BE2C (cell line): ENCODE measurements at regions not wholly inside any gene's neighbourhood (a gene's known extent, or its start where the extent isn't known, plus 50 kb on each side); places are given as distances from the start of the nearest gene placed in this dataset.

Experiments used
- DNase-seq: peaks from one replicate; pipeline ENCODE4 v3.0.0-alpha.2; 2020
- H3K27me3 ChIP-seq: fragments of 250-450 bp; sonication (Bioruptor Pico); 2 replicates; pipeline ENCODE4 v1.5.1; 2020; ENCODE audit warnings: mild to moderate bottlenecking
- H3K36me3 ChIP-seq: fragments of 250-450 bp; sonication (Bioruptor Pico); 2 replicates; pipeline ENCODE4 v1.5.1; 2020; ENCODE audit warnings: mild to moderate bottlenecking
- H3K4me1 ChIP-seq: fragments of 250-450 bp; sonication (Bioruptor Pico); 2 replicates; pipeline ENCODE4 v1.5.1; 2020
- H3K4me3 ChIP-seq: 2 replicates; pipeline ENCODE4 v1.5.1; 2011; ENCODE audit warnings: low read depth, low read length
- H3K9me3 ChIP-seq: fragments of 250-450 bp; sonication (Bioruptor Pico); 2 replicates; pipeline ENCODE4 v1.5.1; 2020
- TF ChIP-seq, protein P1 (sequence below): IDR thresholded peaks from 2 replicates; pipeline ENCODE4 v1.5.1; 2012; ENCODE audit warnings: mild to moderate bottlenecking, low read depth, low read length

DNA sequence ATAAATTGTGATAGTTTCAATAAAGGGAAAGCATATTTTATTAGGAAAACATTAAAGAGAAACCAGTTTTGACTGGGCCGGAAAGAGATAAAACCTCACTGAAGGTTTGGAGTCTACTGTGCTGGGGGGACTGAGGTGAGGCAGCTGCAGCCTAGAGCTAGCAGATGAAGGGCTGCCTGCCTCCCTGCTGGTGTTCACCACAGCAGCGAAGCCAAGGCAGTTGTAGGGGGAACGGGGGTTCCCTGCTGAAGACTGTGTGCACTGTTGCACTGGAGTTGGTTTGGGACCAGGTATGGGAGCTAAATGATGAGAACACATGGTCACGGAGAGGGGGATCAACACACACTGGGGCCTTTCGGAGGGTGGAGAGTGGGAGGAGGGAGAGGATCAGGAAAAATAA, 546.5 kb upstream of the SMIM31 start:
- no peak for DNase-seq
- TF ChIP-seq, protein P1, sequence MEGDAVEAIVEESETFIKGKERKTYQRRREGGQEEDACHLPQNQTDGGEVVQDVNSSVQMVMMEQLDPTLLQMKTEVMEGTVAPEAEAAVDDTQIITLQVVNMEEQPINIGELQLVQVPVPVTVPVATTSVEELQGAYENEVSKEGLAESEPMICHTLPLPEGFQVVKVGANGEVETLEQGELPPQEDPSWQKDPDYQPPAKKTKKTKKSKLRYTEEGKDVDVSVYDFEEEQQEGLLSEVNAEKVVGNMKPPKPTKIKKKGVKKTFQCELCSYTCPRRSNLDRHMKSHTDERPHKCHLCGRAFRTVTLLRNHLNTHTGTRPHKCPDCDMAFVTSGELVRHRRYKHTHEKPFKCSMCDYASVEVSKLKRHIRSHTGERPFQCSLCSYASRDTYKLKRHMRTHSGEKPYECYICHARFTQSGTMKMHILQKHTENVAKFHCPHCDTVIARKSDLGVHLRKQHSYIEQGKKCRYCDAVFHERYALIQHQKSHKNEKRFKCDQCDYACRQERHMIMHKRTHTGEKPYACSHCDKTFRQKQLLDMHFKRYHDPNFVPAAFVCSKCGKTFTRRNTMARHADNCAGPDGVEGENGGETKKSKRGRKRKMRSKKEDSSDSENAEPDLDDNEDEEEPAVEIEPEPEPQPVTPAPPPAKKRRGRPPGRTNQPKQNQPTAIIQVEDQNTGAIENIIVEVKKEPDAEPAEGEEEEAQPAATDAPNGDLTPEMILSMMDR = no peak
- H3K4me3 ChIP-seq = no peak overlapping the region
- no peaks in the 10 kb centered on the region for H3K36me3 ChIP-seq
- no peaks in the 10 kb centered on the region for H3K9me3 ChIP-seq
- H3K27me3 ChIP-seq = no peaks in the 10 kb centered on the region
- no peaks in the 10 kb centered on the region for H3K4me1 ChIP-seq

DNA sequence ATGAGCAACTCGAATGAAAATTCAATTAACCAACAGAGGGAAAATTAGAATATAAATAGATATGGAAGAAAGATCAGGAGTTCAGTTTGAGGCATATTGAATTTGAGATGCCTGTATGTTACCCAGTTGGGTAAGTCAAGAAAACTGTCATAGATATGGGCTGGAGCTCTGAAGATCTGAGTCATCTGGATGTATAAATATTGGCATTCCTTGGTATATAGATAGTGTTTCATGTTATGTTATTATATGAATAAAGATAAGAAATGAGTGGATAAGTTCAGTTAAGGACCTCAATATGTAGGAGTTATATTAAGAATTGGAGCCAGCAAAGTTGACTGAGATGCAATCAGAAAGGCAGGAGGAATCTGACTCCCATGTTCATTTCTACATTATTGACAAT, 543.6 kb upstream of the SMIM31 start:
- Histone ChIP-seq H3K4me3 (no peak overlapping the region), H3K9me3 (no peaks in the 10 kb centered on the region), H3K4me1 (no peaks in the 10 kb centered on the region), H3K36me3 (no peaks in the 10 kb centered on the region), H3K27me3 (no peaks in the 10 kb centered on the region)
- DNase-seq = no peak
- TF ChIP-seq, protein P1 = no peak

DNA sequence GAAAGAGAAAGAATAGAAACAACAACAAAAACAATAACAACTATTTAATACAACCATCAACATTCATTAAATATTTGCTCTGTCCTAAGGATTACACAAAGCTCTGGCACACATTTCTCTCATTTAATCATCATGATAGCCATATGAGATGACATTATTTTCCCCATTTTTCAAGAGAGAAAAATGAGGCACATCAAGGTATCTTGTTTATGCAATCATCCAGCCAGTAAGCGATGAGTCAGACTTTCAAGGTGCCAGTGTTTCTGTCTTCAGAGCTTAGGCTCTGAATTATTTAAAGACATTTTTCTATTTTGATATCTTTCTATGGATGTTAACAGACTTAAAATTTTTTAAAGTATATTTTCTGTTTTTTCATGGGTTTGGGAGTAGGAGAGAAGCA, 541.8 kb upstream of the SMIM31 start:
- Histone ChIP-seq H3K4me1 (no peaks in the 10 kb centered on the region), H3K9me3 (no peaks in the 10 kb centered on the region), H3K4me3 (no peak overlapping the region), H3K36me3 (no peaks in the 10 kb centered on the region), H3K27me3 (no peaks in the 10 kb centered on the region)
- no peak for DNase-seq
- TF ChIP-seq, protein P1 = no peak

DNA sequence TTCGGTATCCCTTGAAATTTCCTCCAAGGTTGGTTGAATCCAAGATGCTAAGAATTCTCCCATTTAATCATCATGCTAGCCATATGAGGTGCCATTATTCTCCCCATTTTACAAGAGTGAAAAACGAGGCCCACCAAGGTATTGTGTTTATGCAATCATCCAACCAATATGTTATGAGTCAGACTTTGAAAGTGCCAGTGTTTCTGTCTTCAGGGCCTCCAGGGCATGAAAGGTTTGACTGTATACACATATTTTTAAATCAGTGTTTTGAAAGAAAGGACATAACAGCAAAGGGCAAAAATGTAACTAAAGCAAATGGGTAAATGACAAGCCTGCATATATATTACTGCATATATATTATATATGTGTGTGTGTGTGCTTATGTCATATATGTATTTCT, 541.2 kb upstream of the SMIM31 start:
- Histone ChIP-seq H3K9me3 (no peaks in the 10 kb centered on the region), H3K36me3 (no peaks in the 10 kb centered on the region), H3K27me3 (no peaks in the 10 kb centered on the region), H3K4me1 (no peaks in the 10 kb centered on the region), H3K4me3 (no peak overlapping the region)
- TF ChIP-seq, protein P1 = no peak
- no peak for DNase-seq

DNA sequence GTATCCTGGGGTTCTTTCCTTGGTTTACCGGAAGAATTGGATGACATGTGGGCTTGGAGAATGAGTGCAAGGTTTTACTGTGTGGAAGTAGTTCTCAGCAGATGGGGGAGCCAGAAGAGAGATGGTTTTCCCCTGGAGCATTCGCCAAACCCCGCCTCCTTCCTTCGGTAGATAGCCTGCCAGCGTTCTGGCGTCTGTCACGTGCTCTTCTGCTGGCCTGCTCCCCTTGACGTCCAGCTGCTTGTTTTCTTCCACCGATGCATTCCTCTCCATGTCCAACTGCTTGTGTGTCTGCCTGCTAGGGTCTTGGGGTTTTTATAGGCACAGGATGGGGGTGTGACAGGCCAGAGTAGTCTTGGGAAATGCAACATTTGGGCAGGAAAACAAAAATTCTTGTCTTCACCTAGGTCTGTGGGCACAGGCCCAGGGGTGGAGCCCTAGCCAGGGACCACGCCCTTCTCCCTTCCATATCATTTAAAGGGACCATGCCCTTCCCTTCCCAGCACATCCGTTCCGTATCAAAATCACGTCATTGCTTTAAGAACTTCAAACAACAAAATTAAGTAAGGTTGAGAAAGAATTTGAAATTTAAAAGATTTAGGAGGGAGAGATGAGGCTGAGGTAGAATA, 538.7 kb upstream of the SMIM31 start:
- Histone ChIP-seq H3K4me3 (peak overlapping the region; percentile 46), H3K9me3 (no peaks in the 10 kb centered on the region), H3K36me3 (no peaks in the 10 kb centered on the region), H3K4me1 (no peaks in the 10 kb centered on the region), H3K27me3 (no peaks in the 10 kb centered on the region)
- TF ChIP-seq, protein P1 = no peak
- peak; percentile 37 for DNase-seq

DNA sequence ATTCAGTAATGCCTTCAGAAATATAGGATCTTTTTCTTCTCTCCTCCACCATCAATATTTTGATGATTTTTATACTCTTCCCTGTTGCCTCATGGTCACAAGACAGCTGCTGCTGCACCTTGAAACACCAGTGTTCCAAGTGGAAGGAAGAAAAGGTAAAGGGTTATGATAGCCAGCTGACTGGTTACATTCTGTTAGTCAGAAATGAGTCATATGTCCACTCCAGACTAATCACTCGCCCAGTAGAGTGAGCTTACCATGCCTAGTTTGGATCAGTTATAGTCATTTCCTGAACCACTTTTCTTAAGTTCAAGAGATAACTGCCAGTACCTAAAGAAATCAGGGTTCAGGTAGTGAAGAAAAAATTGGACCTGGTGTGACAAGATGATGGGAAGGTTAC, 532.3 kb upstream of the SMIM31 start:
- no peaks in the 10 kb centered on the region for H3K9me3 ChIP-seq
- no peak for DNase-seq
- H3K4me1 ChIP-seq = no peaks in the 10 kb centered on the region
- no peaks in the 10 kb centered on the region for H3K36me3 ChIP-seq
- no peak overlapping the region for H3K4me3 ChIP-seq
- TF ChIP-seq, protein P1 = no peak
- H3K27me3 ChIP-seq = no peaks in the 10 kb centered on the region
